ENCODE measurements at regions not wholly inside any gene's neighbourhood (a gene's known extent, or its start where the extent isn't known, plus 50 kb on each side); places are given as distances from the start of the nearest gene placed in this dataset.

- Histone ChIP-seq H3K27me3 (replicated peaks; ENCODE audit: control insufficient read depth, insufficient read depth, low read length) (no peaks in the 10 kb centered on the region), H3K36me3 (ENCODE audit: control insufficient read depth, insufficient read depth, low read length) (no peaks in the 10 kb centered on the region), H3K4me3 (replicated peaks; ENCODE audit: low read depth, low read length) (no peak overlapping the region)
- no peak for DNase-seq (ENCODE audit: extremely low read depth, insufficient read length)
- TF ChIP-seq CTCF (IDR thresholded peaks at IDR 0.05; ENCODE audit: insufficient read depth, low read length, poor library complexity, severe bottlenecking): no peak
Measured at GRCh38 chr19:31498781-31499180, 149.5 kb upstream of the TSHZ3 start.

GRCh38 chr19:31499281-31500196 lies 150.3 kb upstream of the TSHZ3 start:
- DNase-seq (ENCODE audit: extremely low read depth, insufficient read length): no peak
- Histone ChIP-seq H3K36me3 (ENCODE audit: control insufficient read depth, insufficient read depth, low read length) (no peaks in the 10 kb centered on the region), H3K4me3 (replicated peaks; ENCODE audit: low read depth, low read length) (no peak overlapping the region), H3K27me3 (replicated peaks; ENCODE audit: control insufficient read depth, insufficient read depth, low read length) (no peaks in the 10 kb centered on the region)
- no peak for TF ChIP-seq CTCF (IDR thresholded peaks at IDR 0.05; ENCODE audit: insufficient read depth, low read length, poor library complexity, severe bottlenecking)

GRCh38 chr19:31500197-31500830 lies 151.1 kb upstream of the TSHZ3 start:
- H3K4me3 ChIP-seq (replicated peaks; ENCODE audit: low read depth, low read length): no peak overlapping the region
- H3K36me3 ChIP-seq (ENCODE audit: control insufficient read depth, insufficient read depth, low read length): no peaks in the 10 kb centered on the region
- no peak for TF ChIP-seq CTCF (IDR thresholded peaks at IDR 0.05; ENCODE audit: insufficient read depth, low read length, poor library complexity, severe bottlenecking)
- H3K27me3 ChIP-seq (replicated peaks; ENCODE audit: control insufficient read depth, insufficient read depth, low read length): no peaks in the 10 kb centered on the region
- DNase-seq (ENCODE audit: extremely low read depth, insufficient read length): no peak

- TF ChIP-seq CTCF (IDR thresholded peaks at IDR 0.05; ENCODE audit: insufficient read depth, low read length, poor library complexity, severe bottlenecking): no peak
- Histone ChIP-seq H3K27me3 (replicated peaks; ENCODE audit: control insufficient read depth, insufficient read depth, low read length) (no peaks in the 10 kb centered on the region), H3K4me3 (replicated peaks; ENCODE audit: low read depth, low read length) (no peak overlapping the region)
Measured at GRCh38 chr19:31500946-31501345, 151.7 kb upstream of the TSHZ3 start.

GRCh38 chr19:31501427-31502195 lies 152.4 kb upstream of the TSHZ3 start:
- no peak overlapping the region for H3K4me3 ChIP-seq (replicated peaks; ENCODE audit: low read depth, low read length)
- no peak for TF ChIP-seq CTCF (IDR thresholded peaks at IDR 0.05; ENCODE audit: insufficient read depth, low read length, poor library complexity, severe bottlenecking)

More at GRCh38 chr19:31500946-31501345, 151.7 kb upstream of the TSHZ3 start:
- no peaks in the 10 kb centered on the region for H3K36me3 ChIP-seq (ENCODE audit: control insufficient read depth, insufficient read depth, low read length)
- no peak for DNase-seq (ENCODE audit: extremely low read depth, insufficient read length)

More at GRCh38 chr19:31501427-31502195, 152.4 kb upstream of the TSHZ3 start:
- no peaks in the 10 kb centered on the region for H3K27me3 ChIP-seq (replicated peaks; ENCODE audit: control insufficient read depth, insufficient read depth, low read length)
- H3K36me3 ChIP-seq (ENCODE audit: control insufficient read depth, insufficient read depth, low read length): no peaks in the 10 kb centered on the region
- no peak for DNase-seq (ENCODE audit: extremely low read depth, insufficient read length)
